MCF 10A (cell line): ENCODE measurements at regions not wholly inside any gene's neighbourhood (a gene's known extent, or its start where the extent isn't known, plus 50 kb on each side); places are given as distances from the start of the nearest gene placed in this dataset.

Experiments
- BruUV-seq: library from RNA; stranded (reverse); fragments of 400-500 nt; replicated peaks from 2 replicates; lab custom pipeline; 2021; lab: Mats Ljungman, UMichigan
- CTCF ChIA-PET: fragments of 300-600 bp; sonication (Branson Sonifier 250); formaldehyde crosslinking; extraction: SDS; loops from one replicate; lab custom pipeline; 2021; ENCODE audit warnings: antibody characterized with exemption, inconsistent platforms; lab: Yijun Ruan, JAX
- POLR2A ChIA-PET: fragments of 300-600, 350-650 bp; sonication (Branson Sonifier 250); formaldehyde crosslinking; extraction: SDS; loops from one replicate; lab custom pipeline; 2020; ENCODE audit warnings: antibody characterized with exemption, inconsistent platforms; lab: Yijun Ruan, JAX
- DNase-seq: peaks from one replicate; pipeline ENCODE4 v3.0.0-alpha.2; 2018; ENCODE audit not compliant: unreplicated experiment
- H3K27ac Mint-ChIP-seq: one replicate; pipeline ENCODE4 v1.8.0; 2022; ENCODE audit warnings: mild to moderate bottlenecking, low read depth, mixed read lengths; ENCODE audit not compliant: unreplicated experiment
- H3K27me3 Mint-ChIP-seq: one replicate; pipeline ENCODE4 v1.8.0; 2022; ENCODE audit warnings: mixed read lengths; ENCODE audit not compliant: insufficient read depth, unreplicated experiment
- H3K36me3 Mint-ChIP-seq: one replicate; pipeline ENCODE4 v1.8.0; 2022; ENCODE audit warnings: mild to moderate bottlenecking, moderate library complexity, mixed read lengths; ENCODE audit not compliant: insufficient read depth, unreplicated experiment
- H3K4me1 Mint-ChIP-seq: one replicate; pipeline ENCODE4 v1.8.0; 2022; ENCODE audit warnings: mixed read lengths; ENCODE audit not compliant: insufficient read depth, unreplicated experiment
- H3K4me3 Mint-ChIP-seq: one replicate; pipeline ENCODE4 v1.8.0; 2022; ENCODE audit warnings: mild to moderate bottlenecking, moderate library complexity, mixed read lengths; ENCODE audit not compliant: unreplicated experiment
- H3K9me3 Mint-ChIP-seq: one replicate; pipeline ENCODE4 v1.8.0; 2022; ENCODE audit warnings: mixed read lengths; ENCODE audit not compliant: unreplicated experiment
- intact Hi-C: fragments of 100-400 bp; cut with micrococcal nuclease; formaldehyde crosslinking; loops from 2 replicates; pipeline ENCODE4 v1.14.1; 2022
- TF ChIP-seq, protein P1 (sequence below): fragments of 200-600 bp; IDR thresholded peaks from one replicate; pipeline ENCODE4 v1.8.0; 2022; ENCODE audit warnings: antibody characterized with exemption, mild to moderate bottlenecking; ENCODE audit not compliant: unreplicated experiment

- Mint-ChIP-seq H3K36me3 (peaks cover 4% of the 10 kb centered on the region), H3K4me3 (no peak overlapping the region), H3K27ac (no peak overlapping the region), H3K9me3 (no peaks in the 10 kb centered on the region), H3K4me1 (peaks cover 6% of the 10 kb centered on the region), H3K27me3 (no peaks in the 10 kb centered on the region)
- TF ChIP-seq, protein P1, sequence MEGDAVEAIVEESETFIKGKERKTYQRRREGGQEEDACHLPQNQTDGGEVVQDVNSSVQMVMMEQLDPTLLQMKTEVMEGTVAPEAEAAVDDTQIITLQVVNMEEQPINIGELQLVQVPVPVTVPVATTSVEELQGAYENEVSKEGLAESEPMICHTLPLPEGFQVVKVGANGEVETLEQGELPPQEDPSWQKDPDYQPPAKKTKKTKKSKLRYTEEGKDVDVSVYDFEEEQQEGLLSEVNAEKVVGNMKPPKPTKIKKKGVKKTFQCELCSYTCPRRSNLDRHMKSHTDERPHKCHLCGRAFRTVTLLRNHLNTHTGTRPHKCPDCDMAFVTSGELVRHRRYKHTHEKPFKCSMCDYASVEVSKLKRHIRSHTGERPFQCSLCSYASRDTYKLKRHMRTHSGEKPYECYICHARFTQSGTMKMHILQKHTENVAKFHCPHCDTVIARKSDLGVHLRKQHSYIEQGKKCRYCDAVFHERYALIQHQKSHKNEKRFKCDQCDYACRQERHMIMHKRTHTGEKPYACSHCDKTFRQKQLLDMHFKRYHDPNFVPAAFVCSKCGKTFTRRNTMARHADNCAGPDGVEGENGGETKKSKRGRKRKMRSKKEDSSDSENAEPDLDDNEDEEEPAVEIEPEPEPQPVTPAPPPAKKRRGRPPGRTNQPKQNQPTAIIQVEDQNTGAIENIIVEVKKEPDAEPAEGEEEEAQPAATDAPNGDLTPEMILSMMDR, result no peak
- BruUV-seq, result no TSS peak
- ChIA-PET POLR2A (interaction anchor here (0.7 to 0.8 kb wide), 2 partner anchors 8 to 38 kb away, joined by 3 read pairs; no protein-coding TSS in a partner anchor), CTCF (interaction anchor here (1.1 to 1.7 kb wide), 3 partner anchors 9 to 98 kb away, joined by 3 to 4 read pairs (median 3); no protein-coding TSS in a partner anchor)
- intact Hi-C loops, result no loop called here
- DNase-seq, result no peak
Measured at GRCh38 chr7:125098377-125098970, 168.8 kb upstream of the POT1 start.

DNA sequence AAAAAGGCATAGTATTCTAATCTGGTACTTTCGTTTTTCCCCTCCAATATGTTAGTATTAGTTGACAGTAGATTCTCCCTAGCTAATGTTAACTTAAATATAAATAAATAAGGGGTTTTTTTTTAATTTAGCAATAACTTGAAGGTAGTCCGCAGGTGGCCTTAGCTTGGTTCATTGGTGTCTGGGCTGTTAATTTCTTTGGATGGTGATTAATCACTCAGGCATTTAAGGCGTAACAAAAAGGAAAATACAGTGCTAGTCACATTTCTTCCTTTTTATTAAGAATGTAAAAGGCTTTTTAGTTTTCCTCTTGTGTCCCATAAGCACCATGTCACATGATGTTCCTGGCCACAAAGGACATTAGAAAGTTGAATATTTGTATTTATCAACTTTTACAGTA, 161.0 kb upstream of the POT1 start:
- intact Hi-C loops, result no loop called here
- POLR2A ChIA-PET, result interaction anchor here (0.7 to 1.0 kb wide), 3 partner anchors 8 to 142 kb away, joined by 3 read pairs; no protein-coding TSS in a partner anchor
- Mint-ChIP-seq H3K27ac (peak overlapping the region; percentile 68), H3K4me3 (no peak overlapping the region), H3K36me3 (no peaks in the 10 kb centered on the region), H3K4me1 (no peaks in the 10 kb centered on the region), H3K9me3 (no peaks in the 10 kb centered on the region), H3K27me3 (no peaks in the 10 kb centered on the region)
- peak; percentile 34 for DNase-seq
- TF ChIP-seq, protein P1, result no peak
- CTCF ChIA-PET, result no interaction called here
- no TSS peak for BruUV-seq

DNA sequence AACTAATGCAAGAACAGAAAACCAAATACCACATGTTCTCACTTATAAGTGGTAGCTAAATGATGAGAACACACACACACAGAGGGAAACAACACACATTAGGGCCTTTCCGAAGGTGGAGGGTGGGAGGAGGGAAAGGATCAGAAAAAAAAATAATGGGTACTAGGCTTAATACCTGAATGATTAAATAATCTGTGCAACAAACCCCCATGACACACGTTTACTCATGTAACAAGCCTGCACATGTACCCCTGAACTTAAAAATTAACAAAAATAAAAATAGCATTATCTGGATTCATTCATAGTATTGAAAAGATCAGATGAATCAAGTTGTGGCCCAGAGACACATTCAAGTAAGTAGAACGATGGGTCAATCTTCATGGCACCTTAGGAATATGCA, 159.5 kb upstream of the POT1 start:
- no peaks in the 10 kb centered on the region for H3K9me3 Mint-ChIP-seq
- BruUV-seq, result no TSS peak
- H3K4me3 Mint-ChIP-seq, result no peak overlapping the region
- TF ChIP-seq, protein P1, result no peak
- DNase-seq, result no peak
- CTCF ChIA-PET, result no interaction called here
- POLR2A ChIA-PET, result no interaction called here
- intact Hi-C loops, result no loop called here
- no peaks in the 10 kb centered on the region for H3K27me3 Mint-ChIP-seq
- no peaks in the 10 kb centered on the region for H3K4me1 Mint-ChIP-seq
- H3K36me3 Mint-ChIP-seq, result no peaks in the 10 kb centered on the region
- H3K27ac Mint-ChIP-seq, result peak overlapping the region; percentile 46

DNA sequence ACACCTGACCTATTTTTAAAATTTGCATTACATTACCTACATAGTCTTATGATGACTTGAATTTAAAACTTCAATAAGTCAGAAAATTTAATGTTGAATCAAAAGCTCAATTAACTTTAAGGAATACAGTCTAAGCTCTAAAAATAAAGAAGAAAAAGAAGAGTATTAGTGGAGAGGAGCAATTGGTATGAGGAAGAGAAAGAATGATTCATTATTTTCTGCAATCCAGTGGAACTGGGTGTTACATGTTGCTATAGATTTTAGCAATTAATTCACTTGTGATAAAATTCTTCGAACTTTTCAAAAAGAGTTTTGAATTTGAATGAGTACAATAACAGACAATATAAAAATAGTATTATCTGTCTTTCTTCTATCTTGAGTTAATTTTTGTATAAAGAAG, 158.9 kb upstream of the POT1 start:
- intact Hi-C loops, result no loop called here
- Mint-ChIP-seq H3K4me1 (no peaks in the 10 kb centered on the region), H3K27ac (peak overlapping the region; percentile 46), H3K4me3 (no peak overlapping the region), H3K36me3 (no peaks in the 10 kb centered on the region), H3K9me3 (no peaks in the 10 kb centered on the region), H3K27me3 (no peaks in the 10 kb centered on the region)
- ChIA-PET CTCF (interaction anchor here (0.6 kb wide), 3 partner anchors 33 to 1713 kb away, joined by 3 to 5 read pairs (median 3); no protein-coding TSS in a partner anchor), POLR2A (interaction anchor here (1.0 kb wide), 1 partner anchor 48 kb away, joined by 3 read pairs; no protein-coding TSS in a partner anchor)
- TF ChIP-seq, protein P1, result no peak
- no TSS peak for BruUV-seq
- DNase-seq, result no peak
